ENCODE measurements at regions not wholly inside any gene's neighbourhood (a gene's known extent, or its start where the extent isn't known, plus 50 kb on each side); places are given as distances from the start of the nearest gene placed in this dataset.

DNA sequence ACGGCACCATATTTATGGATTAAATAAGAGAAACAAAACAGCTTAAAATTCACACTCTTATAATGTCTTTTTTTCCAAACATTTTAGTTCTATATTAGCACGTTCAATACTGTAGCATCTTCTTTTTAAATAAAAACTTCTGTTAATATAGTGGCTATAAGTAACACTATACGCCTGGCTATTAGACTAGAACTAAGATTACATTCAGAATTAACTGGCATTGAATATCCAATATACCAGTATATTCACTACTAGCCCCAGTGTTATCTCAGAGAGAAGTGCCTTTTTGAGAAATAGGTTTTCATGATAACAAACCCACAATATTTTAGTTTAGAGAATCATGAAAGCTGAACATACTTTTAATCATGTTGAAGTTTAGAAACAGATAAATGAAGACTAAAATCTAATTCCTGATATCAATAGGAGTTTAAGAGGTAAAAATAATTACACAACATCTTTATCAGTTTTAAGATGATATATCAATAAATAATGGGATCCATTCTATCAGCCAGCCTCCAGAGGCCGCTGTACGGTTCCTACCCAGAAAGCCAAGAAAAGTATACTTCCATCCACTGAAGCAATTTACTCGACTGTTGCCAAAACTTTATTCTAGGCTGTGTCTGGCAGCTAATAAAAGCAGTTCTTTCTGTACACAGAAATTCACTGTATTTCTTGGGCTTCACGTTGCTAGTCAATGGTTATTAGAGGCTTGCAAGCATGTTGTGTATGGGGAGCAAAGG is 1113.4 kb upstream of the MIR17HG start:
- TF ChIP-seq, protein P1, sequence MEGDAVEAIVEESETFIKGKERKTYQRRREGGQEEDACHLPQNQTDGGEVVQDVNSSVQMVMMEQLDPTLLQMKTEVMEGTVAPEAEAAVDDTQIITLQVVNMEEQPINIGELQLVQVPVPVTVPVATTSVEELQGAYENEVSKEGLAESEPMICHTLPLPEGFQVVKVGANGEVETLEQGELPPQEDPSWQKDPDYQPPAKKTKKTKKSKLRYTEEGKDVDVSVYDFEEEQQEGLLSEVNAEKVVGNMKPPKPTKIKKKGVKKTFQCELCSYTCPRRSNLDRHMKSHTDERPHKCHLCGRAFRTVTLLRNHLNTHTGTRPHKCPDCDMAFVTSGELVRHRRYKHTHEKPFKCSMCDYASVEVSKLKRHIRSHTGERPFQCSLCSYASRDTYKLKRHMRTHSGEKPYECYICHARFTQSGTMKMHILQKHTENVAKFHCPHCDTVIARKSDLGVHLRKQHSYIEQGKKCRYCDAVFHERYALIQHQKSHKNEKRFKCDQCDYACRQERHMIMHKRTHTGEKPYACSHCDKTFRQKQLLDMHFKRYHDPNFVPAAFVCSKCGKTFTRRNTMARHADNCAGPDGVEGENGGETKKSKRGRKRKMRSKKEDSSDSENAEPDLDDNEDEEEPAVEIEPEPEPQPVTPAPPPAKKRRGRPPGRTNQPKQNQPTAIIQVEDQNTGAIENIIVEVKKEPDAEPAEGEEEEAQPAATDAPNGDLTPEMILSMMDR (IDR thresholded peaks at IDR 0.05), result no peak
- no peak for TF ChIP-seq EP300 (IDR thresholded peaks at IDR 0.05)
- TF ChIP-seq POLR2A (IDR thresholded peaks at IDR 0.05), result no peak

Data from ovary (tissue), 3 donors.